HL-60 (cell line): ENCODE measurements at regions not wholly inside any gene's neighbourhood (a gene's known extent, or its start where the extent isn't known, plus 50 kb on each side); places are given as distances from the start of the nearest gene placed in this dataset.
"Not testable (repeated sequence)": the region's sequence is repeated elsewhere in the genome, so short reads cannot be mapped to it uniquely, and the experiment has no call there.

Source experiments
- CTCF ChIP-seq: IDR thresholded peaks from one replicate; pipeline ENCODE4 v1.5.1; 2011; ENCODE audit warnings: low read length, control low read depth, inconsistent platforms; ENCODE audit not compliant: insufficient read depth
- GABPA ChIP-seq: IDR thresholded peaks from 2 replicates; pipeline ENCODE4 v1.6.1; 2012; ENCODE audit warnings: low read depth
- POLR2AphosphoS5 ChIP-seq: IDR thresholded peaks from 2 replicates; pipeline ENCODE4 v1.6.1; 2012; ENCODE audit warnings: low read depth
- REST ChIP-seq: IDR thresholded peaks from 2 replicates; pipeline ENCODE4 v1.6.1; 2012; ENCODE audit warnings: low read depth; ENCODE audit not compliant: insufficient replicate concordance
- SPI1 ChIP-seq: IDR thresholded peaks from 2 replicates; pipeline ENCODE4 v1.6.1; 2012; ENCODE audit warnings: low read depth, mild to moderate bottlenecking, borderline replicate concordance

- TF ChIP-seq CTCF, GABPA, POLR2AphosphoS5, REST, SPI1: not testable (repeated sequence)
Measured at GRCh38 chr1:146695388-146695787, 242.7 kb upstream of the NBPF12 start.
